ENCODE measurements at regions not wholly inside any gene's neighbourhood (a gene's known extent, or its start where the extent isn't known, plus 50 kb on each side); places are given as distances from the start of the nearest gene placed in this dataset.

- Histone ChIP-seq H3K4me2 (ENCODE audit: low read length) (no peak overlapping the region), H3K4me3 (ENCODE audit: low read depth, low read length, poor library complexity, severe bottlenecking) (no peak overlapping the region), H3K79me2 (ENCODE audit: insufficient read depth, low read depth, low read length) (no peaks in the 10 kb centered on the region), H3K9me2 (ENCODE audit: insufficient read depth, low read length) (no peaks in the 10 kb centered on the region), H4K20me1 (ENCODE audit: insufficient read depth, low read length) (no peaks in the 10 kb centered on the region), H3K36me3 (ENCODE audit: insufficient read depth, low read length) (no peaks in the 10 kb centered on the region), H3K9me3 (ENCODE audit: low read length) (peaks cover 12% of the 10 kb centered on the region), H3K27ac (ENCODE audit: low read depth, low read length, poor library complexity, severe bottlenecking) (no peak overlapping the region), H3K4me1 (ENCODE audit: insufficient read depth, low read length, poor library complexity, severe bottlenecking) (no peaks in the 10 kb centered on the region), H2AFZ (ENCODE audit: low read length) (no peak overlapping the region)
- POLR2A ChIA-PET: no interaction called here
- no peak for DNase-seq (ENCODE audit: low spot score)
- no TSS peak for BruUV-seq (replicated peaks)
- intact Hi-C loops (cut with micrococcal nuclease; ENCODE audit: unreplicated experiment): no loop called here
- CTCF ChIA-PET (ENCODE audit: unreplicated experiment): interaction anchor here (0.6 kb wide), 1 partner anchor 341 kb away, joined by 4 read pairs; no protein-coding TSS in a partner anchor
- TF ChIP-seq EZH2phosphoT487 (IDR thresholded peaks at IDR 0.05; ENCODE audit: borderline replicate concordance, low read depth, low read length): no peak
- TF ChIP-seq, protein P1, sequence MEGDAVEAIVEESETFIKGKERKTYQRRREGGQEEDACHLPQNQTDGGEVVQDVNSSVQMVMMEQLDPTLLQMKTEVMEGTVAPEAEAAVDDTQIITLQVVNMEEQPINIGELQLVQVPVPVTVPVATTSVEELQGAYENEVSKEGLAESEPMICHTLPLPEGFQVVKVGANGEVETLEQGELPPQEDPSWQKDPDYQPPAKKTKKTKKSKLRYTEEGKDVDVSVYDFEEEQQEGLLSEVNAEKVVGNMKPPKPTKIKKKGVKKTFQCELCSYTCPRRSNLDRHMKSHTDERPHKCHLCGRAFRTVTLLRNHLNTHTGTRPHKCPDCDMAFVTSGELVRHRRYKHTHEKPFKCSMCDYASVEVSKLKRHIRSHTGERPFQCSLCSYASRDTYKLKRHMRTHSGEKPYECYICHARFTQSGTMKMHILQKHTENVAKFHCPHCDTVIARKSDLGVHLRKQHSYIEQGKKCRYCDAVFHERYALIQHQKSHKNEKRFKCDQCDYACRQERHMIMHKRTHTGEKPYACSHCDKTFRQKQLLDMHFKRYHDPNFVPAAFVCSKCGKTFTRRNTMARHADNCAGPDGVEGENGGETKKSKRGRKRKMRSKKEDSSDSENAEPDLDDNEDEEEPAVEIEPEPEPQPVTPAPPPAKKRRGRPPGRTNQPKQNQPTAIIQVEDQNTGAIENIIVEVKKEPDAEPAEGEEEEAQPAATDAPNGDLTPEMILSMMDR (conservative IDR thresholded peaks at IDR 0.05; ENCODE audit: low read length): no peak
Measured at GRCh38 chr3:13150624-13151023, 77.4 kb upstream of the IQSEC1 start.

GRCh38 chr3:13149330-13150108, 76.3 kb upstream of the IQSEC1 start:
- BruUV-seq (replicated peaks): no TSS peak
- Histone ChIP-seq H2AFZ (ENCODE audit: low read length) (no peak overlapping the region), H3K36me3 (ENCODE audit: insufficient read depth, low read length) (no peaks in the 10 kb centered on the region), H3K4me3 (ENCODE audit: low read depth, low read length, poor library complexity, severe bottlenecking) (no peak overlapping the region), H3K9me2 (ENCODE audit: insufficient read depth, low read length) (no peaks in the 10 kb centered on the region), H3K4me1 (ENCODE audit: insufficient read depth, low read length, poor library complexity, severe bottlenecking) (no peaks in the 10 kb centered on the region), H4K20me1 (ENCODE audit: insufficient read depth, low read length) (no peaks in the 10 kb centered on the region), H3K79me2 (ENCODE audit: insufficient read depth, low read depth, low read length) (no peaks in the 10 kb centered on the region), H3K27ac (ENCODE audit: low read depth, low read length, poor library complexity, severe bottlenecking) (no peak overlapping the region), H3K4me2 (ENCODE audit: low read length) (no peak overlapping the region), H3K9me3 (ENCODE audit: low read length) (peaks cover 1% of the 10 kb centered on the region; the same call in 1 of the 2 replicates)
- no peak for DNase-seq (ENCODE audit: low spot score)
- ChIA-PET CTCF (ENCODE audit: unreplicated experiment) (no interaction called here), POLR2A (no interaction called here)
- TF ChIP-seq EZH2phosphoT487 (IDR thresholded peaks at IDR 0.05; ENCODE audit: borderline replicate concordance, low read depth, low read length): no peak
- TF ChIP-seq, protein P1 (conservative IDR thresholded peaks at IDR 0.05; ENCODE audit: low read length): no peak
- intact Hi-C loops (cut with micrococcal nuclease; ENCODE audit: unreplicated experiment): no loop called here

DNA sequence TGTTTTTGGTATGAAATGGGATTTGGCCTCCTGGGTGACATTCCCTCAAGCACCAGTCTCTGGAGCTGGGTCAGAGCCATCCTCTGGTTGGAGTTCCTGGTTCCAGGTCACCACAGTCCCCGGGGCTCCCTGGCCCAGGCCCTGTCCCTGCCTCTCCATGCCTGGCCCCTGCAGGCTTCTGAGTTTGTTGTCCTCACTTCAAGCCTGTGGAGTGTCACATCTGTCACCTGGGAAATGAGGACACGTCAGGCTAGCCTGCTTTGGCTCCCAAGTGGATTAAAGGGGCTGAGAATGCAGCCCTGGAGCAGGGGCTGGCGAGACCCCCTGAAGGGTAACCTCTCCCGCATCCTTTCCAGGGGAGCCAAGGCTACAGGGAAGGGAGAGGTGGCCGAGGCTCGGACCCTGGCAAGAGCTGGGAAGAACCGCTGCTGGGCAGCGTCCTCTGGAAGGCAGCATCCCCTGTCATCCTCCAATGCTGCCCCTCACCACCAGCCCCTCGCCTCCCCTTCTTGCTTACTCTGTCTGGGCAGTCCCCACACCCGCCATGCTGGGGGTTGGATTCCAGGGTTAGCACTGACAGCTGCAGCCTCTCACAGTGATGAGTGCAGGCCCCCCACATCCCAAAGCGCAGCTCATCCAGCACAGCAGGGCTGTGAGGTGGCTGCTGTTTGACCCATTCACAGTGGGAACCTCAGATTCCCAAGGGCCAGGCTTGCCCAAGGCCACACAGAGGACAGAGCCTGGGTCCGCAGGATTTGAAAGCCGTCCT, 75.5 kb upstream of the IQSEC1 start:
- no TSS peak for BruUV-seq (replicated peaks)
- intact Hi-C loops (cut with micrococcal nuclease; ENCODE audit: unreplicated experiment): no loop called here
- POLR2A ChIA-PET: no interaction called here

More for the DNA sequence above, 75.5 kb upstream of the IQSEC1 start:
- no peak for DNase-seq (ENCODE audit: low spot score)
- H4K20me1 ChIP-seq (ENCODE audit: insufficient read depth, low read length): no peaks in the 10 kb centered on the region
- no peaks in the 10 kb centered on the region for H3K36me3 ChIP-seq (ENCODE audit: insufficient read depth, low read length)
- H3K9me2 ChIP-seq (ENCODE audit: insufficient read depth, low read length): no peaks in the 10 kb centered on the region
- CTCF ChIA-PET (ENCODE audit: unreplicated experiment): no interaction called here
- H3K9me3 ChIP-seq (ENCODE audit: low read length): no peaks in the 10 kb centered on the region
- H3K4me3 ChIP-seq (ENCODE audit: low read depth, low read length, poor library complexity, severe bottlenecking): no peak overlapping the region
- H2AFZ ChIP-seq (ENCODE audit: low read length): no peak overlapping the region
- no peaks in the 10 kb centered on the region for H3K79me2 ChIP-seq (ENCODE audit: insufficient read depth, low read depth, low read length)
- TF ChIP-seq, protein P1 (conservative IDR thresholded peaks at IDR 0.05; ENCODE audit: low read length): no peak
- TF ChIP-seq EZH2phosphoT487 (IDR thresholded peaks at IDR 0.05; ENCODE audit: borderline replicate concordance, low read depth, low read length): no peak
- no peaks in the 10 kb centered on the region for H3K4me1 ChIP-seq (ENCODE audit: insufficient read depth, low read length, poor library complexity, severe bottlenecking)
- no peak overlapping the region for H3K27ac ChIP-seq (ENCODE audit: low read depth, low read length, poor library complexity, severe bottlenecking)
- H3K4me2 ChIP-seq (ENCODE audit: low read length): no peak overlapping the region

Measured in OCI-LY7 (cell line).